DMS53 treated with DMSO at 0.1 percent for 48 hours (cell line): ENCODE measurements at regions not wholly inside any gene's neighbourhood (a gene's known extent, or its start where the extent isn't known, plus 50 kb on each side); places are given as distances from the start of the nearest gene placed in this dataset.

ENCODE experiments used
- DNase-seq: peaks from one replicate; lab custom pipeline; 2025; ENCODE audit not compliant: unreplicated experiment; lab: John Stamatoyannopoulos, UW

GRCh38 chr16:86824751-86825296 is 246.5 kb downstream of the FOXL1 start:
- DNase-seq: no peak

DNA sequence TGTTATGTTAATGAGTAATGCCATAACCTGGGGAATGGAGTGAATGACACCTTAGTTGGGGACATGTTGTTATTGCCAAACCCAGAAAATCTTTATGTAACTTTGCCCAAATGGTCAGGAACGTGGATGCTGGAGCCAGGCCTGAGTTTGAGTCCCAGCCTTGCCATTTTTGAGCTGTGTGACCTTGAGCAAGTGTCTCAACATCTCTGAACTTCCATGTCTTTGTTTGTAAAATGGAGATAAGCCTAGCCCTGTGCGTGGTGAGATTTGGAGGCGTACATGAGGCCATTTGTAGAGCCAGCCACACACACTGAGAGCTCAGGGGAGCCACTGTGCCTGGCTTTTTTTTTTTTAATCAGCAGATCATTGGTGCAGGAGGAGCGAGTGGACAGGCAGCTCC is 247.3 kb downstream of the FOXL1 start:
- no peak for DNase-seq

DNA sequence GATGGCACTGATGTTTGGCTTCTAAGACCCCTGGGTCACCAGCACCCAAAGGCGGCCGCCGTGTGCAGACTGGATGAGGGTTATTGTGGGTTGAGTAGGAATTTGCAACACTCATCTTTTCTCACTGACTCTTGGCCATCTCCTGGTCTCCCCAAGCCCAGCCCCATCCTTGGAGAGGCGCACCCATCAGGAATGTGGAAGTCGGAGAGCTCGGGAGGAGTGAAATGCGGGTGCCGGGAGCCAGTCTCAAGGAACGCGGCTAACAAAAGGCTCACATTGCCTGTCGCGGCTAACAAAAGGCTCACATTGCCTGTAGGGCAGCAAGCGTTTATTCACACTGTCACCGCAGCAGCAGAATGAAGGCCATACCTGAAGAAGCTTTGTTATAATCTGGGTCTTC is 248.6 kb downstream of the FOXL1 start:
- DNase-seq: no peak

GRCh38 chr16:86827521-86827920 is 249.2 kb downstream of the FOXL1 start:
- DNase-seq: no peak

GRCh38 chr16:86828202-86828601 is 249.9 kb downstream of the FOXL1 start:
- no peak for DNase-seq

DNA sequence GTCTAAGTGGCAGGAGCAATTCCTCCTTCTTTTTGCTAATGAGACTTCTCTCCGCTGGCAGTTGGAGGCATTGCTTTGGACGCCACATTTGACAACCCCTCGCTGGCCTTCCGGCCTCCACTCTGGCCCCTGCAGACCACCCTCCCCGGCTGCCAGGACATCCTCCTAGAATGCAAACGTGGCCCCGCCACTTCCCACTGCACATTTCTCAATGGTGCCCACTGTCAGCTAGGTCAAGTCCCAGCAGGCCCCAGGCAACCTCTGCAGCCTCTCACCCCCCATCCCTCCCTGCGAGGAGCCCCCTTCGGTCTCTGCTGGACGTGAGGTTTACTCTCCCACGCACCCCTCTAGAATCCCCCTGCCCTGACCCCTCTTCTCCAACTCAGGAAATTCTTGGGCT is 250.3 kb downstream of the FOXL1 start:
- DNase-seq: no peak

DNA sequence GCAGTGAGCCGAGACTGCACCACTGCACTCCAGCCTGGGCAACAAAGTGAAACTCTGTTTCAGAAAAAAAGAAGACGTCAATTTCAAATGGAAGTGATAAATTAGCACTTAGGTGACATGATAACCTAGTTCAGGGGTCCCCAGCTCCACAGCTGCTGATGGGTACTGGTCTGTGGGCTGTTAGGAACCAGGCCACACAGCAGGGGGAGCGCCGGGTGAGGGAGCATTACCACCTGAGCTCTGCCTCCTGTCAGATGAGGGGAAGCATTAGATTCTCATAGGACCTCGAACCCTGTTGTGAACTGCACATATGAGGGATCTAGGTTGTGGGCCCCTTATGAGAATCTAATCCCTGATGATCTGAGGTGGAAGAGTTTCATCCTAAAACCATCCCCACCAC is 253.0 kb downstream of the FOXL1 start:
- DNase-seq: no peak

- no peak for DNase-seq
Observed at GRCh38 chr16:86833136-86833535, 254.8 kb downstream of the FOXL1 start.

- no peak for DNase-seq
Observed at GRCh38 chr16:86834451-86835035, 256.2 kb downstream of the FOXL1 start.

- no peak for DNase-seq
Observed at GRCh38 chr16:86835982-86836381, 257.6 kb downstream of the FOXL1 start.

- DNase-seq: no peak
Observed at GRCh38 chr16:86836503-86837129, 258.3 kb downstream of the FOXL1 start.

DNA sequence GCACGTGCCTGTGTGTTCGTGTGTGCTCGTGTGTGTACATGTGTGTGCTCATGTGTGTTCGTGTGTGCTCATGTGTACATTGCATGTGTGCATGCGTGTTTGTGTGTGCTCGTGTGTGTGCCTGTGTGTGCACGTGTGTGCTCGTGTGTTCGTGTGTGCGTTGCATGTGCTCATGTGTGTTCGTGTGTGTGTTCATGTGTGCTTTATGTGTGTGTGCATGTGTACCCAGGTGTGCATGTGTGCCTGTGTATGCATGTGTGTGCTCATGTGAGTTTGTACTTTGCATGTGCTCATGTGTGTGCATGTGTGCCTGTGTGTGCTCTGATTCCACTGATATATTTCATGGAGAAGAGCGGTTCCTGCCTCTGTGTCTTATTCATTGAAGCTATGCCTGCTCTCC is 265.5 kb downstream of the FOXL1 start:
- no peak for DNase-seq

GRCh38 chr16:86844695-86845094 is 266.3 kb downstream of the FOXL1 start:
- no peak for DNase-seq

DNA sequence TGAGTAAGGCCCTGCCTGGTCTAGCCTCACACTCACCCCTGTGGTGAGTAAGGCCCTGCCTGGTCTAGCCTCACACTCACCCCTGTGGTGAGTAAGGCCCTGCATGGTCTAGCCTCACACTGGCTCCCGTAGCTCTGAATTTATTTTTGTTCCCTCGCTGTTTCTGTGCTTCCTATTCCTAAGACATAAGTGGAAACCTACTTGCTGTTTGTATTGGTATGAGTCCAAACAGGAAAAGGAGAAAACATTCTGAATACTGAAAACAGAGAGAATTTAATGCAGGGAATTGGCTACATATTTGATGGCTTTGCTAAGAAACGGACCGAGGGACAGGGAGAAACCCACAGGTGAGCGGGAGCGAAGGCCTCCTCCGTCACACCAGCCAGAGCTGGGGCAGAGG is 267.8 kb downstream of the FOXL1 start:
- DNase-seq: no peak

GRCh38 chr16:86848821-86849220 is 270.5 kb downstream of the FOXL1 start:
- DNase-seq: no peak

DNA sequence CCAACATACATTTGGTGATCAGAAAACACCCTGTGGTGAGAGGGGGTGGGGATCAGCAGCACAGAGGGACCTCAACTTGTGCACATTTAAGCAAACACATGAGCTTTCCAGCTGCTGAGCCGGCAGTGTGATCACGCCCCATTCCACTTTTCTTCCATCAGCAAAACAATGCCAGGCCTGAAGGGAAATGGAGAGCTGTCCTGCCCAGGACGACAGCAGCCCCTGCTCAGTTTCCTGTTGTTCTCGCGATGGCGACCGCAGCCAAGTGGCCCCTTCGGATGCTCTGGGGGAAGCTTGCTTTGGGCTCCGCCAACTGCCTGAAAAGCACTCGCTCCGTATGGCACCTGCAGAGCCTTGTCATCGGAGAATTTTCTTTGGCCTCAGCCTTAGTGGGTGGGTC is 272.3 kb downstream of the FOXL1 start:
- no peak for DNase-seq

GRCh38 chr16:86852135-86852534 is 273.8 kb downstream of the FOXL1 start:
- DNase-seq: no peak

- no peak for DNase-seq
Observed at GRCh38 chr16:86854058-86854621, 275.8 kb downstream of the FOXL1 start.

GRCh38 chr16:86854626-86855294 is 276.4 kb downstream of the FOXL1 start:
- DNase-seq: no peak

DNA sequence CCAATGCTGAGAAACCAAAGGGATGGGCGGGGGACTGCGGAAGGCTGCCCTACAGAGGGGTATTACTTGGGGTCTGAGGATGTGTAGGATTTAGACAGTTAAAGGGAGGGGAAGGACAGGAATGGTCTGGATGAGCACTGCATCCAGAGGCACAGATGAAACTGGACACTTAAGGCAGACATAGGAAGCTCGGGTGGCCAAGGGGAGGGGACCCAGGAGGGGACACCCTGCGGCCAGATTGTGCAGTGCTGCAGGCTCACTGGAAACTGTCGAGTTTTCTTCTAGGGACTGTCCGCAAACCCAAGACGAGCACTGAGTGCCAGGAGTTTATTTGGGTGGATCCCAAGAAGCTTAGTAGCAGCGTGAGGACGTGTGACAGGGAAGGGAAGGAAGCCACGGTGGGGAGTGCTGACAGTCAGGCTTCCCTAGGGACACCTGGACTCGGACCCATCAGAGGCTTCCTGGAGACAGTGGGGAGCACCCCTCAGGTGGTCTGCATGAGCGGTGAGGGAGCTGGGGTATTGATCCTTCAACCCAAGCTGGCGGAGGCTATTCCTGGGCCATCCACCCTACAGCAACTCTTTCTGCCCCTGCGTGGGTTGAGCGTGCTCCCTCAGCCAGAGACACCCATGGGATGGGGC is 278.7 kb downstream of the FOXL1 start:
- DNase-seq: no peak

DNA sequence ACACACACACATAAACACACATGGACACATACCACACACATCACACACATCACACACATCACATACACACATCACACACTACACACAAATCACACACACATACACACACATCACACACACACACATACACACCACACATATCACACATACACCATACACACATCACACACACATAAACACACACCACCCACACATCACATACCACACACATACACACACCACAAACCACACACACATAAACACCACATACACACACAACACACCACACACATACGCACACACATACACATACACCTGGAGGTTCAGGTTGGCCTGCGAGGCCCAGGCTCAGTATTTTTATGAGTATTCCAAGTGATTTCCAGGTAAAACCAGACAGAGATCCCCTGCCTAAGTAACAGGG is 279.5 kb downstream of the FOXL1 start:
- no peak for DNase-seq

DNA sequence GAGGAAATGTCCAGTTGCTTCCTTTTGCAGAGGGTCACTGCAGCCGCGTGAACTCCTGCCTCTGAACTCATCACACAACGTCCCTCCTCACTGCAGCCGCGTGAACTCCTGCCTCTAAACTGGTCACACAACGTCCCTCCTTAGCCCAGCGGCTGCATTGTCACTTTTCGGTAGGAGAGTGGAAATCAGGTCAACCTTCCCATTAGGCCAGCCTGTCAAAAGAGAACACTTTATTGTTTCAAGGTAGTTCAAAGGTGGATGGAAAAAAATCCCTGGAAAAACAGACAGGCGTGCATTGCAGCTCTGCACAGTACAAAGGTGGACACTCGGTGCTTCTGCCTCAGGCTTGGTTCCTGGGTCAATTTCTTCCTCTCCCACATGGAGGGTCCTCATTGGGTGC is 280.2 kb downstream of the FOXL1 start:
- no peak for DNase-seq
